Tongue (tissue), 1 donor: ENCODE measurements at regions not wholly inside any gene's neighbourhood (a gene's known extent, or its start where the extent isn't known, plus 50 kb on each side); places are given as distances from the start of the nearest gene placed in this dataset.

Source experiments
- DNase-seq: peaks from one replicate; pipeline ENCODE4 v3.0.0-alpha.2; 2015

- DNase-seq = peak; percentile 54
These were observed 299.4 kb downstream of the ZNF516 start for GRCh38 chr18:76195601-76196000.

GRCh38 chr18:76188097-76188496 is 306.9 kb downstream of the ZNF516 start:
- no peak for DNase-seq

GRCh38 chr18:76179257-76179656 is 315.8 kb downstream of the ZNF516 start:
- peak; percentile 16 for DNase-seq

- no peak for DNase-seq
These were observed 317.9 kb downstream of the ZNF516 start for GRCh38 chr18:76177160-76177559.

- peak; percentile 4 for DNase-seq
These were observed 320.6 kb downstream of the ZNF516 start for GRCh38 chr18:76174451-76174850.

GRCh38 chr18:76169733-76170132 is 325.3 kb downstream of the ZNF516 start:
- no peak for DNase-seq

- no peak for DNase-seq
These were observed 327.0 kb downstream of the ZNF516 start for GRCh38 chr18:76167845-76168621.

- DNase-seq = no peak
These were observed 327.6 kb downstream of the ZNF516 start for GRCh38 chr18:76167410-76167809.

- DNase-seq = no peak
These were observed 332.2 kb downstream of the ZNF516 start for GRCh38 chr18:76162886-76163285.

- DNase-seq = no peak
These were observed 333.1 kb downstream of the ZNF516 start for GRCh38 chr18:76161983-76162382.

GRCh38 chr18:76153691-76154090 is 341.4 kb downstream of the ZNF516 start:
- DNase-seq = no peak

GRCh38 chr18:76149734-76150133 is 345.3 kb downstream of the ZNF516 start:
- no peak for DNase-seq

- no peak for DNase-seq
These were observed 345.8 kb downstream of the ZNF516 start for GRCh38 chr18:76149284-76149683.

- DNase-seq = no peak
These were observed 349.3 kb downstream of the ZNF516 start for GRCh38 chr18:76145521-76146376.

- no peak for DNase-seq
These were observed 350.2 kb downstream of the ZNF516 start for GRCh38 chr18:76144844-76145243.

- DNase-seq = no peak
These were observed 352.4 kb downstream of the ZNF516 start for GRCh38 chr18:76142611-76143010.

GRCh38 chr18:76139844-76140243 is 355.2 kb downstream of the ZNF516 start:
- DNase-seq = no peak

GRCh38 chr18:76137216-76137615 is 357.8 kb downstream of the ZNF516 start:
- peak; percentile 83 for DNase-seq

- no peak for DNase-seq
These were observed 358.3 kb downstream of the ZNF516 start for GRCh38 chr18:76136701-76137100.

GRCh38 chr18:76134628-76135027 is 360.4 kb downstream of the ZNF516 start:
- DNase-seq = no peak

GRCh38 chr18:76133873-76134272 is 361.2 kb downstream of the ZNF516 start:
- no peak for DNase-seq

GRCh38 chr18:76131738-76132137 is 363.3 kb downstream of the ZNF516 start:
- no peak for DNase-seq

- no peak for DNase-seq
These were observed 364.2 kb downstream of the ZNF516 start for GRCh38 chr18:76130845-76131244.

GRCh38 chr18:76126327-76126726 is 368.7 kb downstream of the ZNF516 start:
- peak; percentile 79 for DNase-seq
